ENCODE measurements at regions not wholly inside any gene's neighbourhood (a gene's known extent, or its start where the extent isn't known, plus 50 kb on each side); places are given as distances from the start of the nearest gene placed in this dataset.

DNA sequence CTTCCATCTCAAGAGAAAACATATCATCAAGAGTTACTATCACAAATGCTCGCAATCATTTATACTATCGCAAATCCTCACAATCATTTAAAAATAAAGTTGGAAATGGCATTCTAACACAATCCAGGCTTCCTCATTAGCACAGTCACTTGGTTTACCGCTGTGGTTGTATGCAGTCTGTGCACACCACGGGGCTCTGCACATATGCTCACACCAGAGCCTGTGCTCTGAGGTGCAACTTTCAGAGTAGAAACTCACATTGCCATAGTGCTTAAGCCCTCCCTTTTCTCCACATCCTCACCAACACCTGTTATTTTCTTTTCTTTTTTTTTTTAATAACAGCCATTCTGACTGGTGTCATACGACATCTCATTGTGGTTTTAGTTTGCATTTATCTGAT is 235.6 kb upstream of the KLF6 start:
- Histone ChIP-seq H3T11ph (ENCODE audit: low read length) (no peak overlapping the region), H4K91ac (ENCODE audit: insufficient read length, low read depth, low read length) (no peak overlapping the region), H2BK15ac (ENCODE audit: low read depth, low read length) (no peak overlapping the region), H3K27me3 (ENCODE audit: insufficient read depth, low read length) (no peaks in the 10 kb centered on the region; the same call in 1 of the 2 replicates), H3K79me2 (ENCODE audit: insufficient read depth, low read length) (no peaks in the 10 kb centered on the region), H2AK5ac (ENCODE audit: insufficient read length, low read length) (no peak overlapping the region), H2BK120ac (ENCODE audit: low read depth, low read length, poor library complexity, severe bottlenecking) (no peak overlapping the region), H3K23ac (ENCODE audit: insufficient read length, low read depth, low read length) (no peak overlapping the region), H2BK5ac (ENCODE audit: insufficient read length, low read length) (no peak overlapping the region), H3K4me1 (ENCODE audit: insufficient read depth, low read length) (peaks cover 3% of the 10 kb centered on the region; the same call in 1 of the 2 replicates), H4K20me1 (ENCODE audit: control insufficient read depth, insufficient read depth, insufficient read length) (no peaks in the 10 kb centered on the region), H3K56ac (ENCODE audit: insufficient read length, low read depth, low read length) (no peak overlapping the region), H2BK12ac (ENCODE audit: insufficient read length, low read depth, low read length) (no peak overlapping the region), H3K4ac (ENCODE audit: low read depth, low read length) (no peak overlapping the region), H3K9me3 (ENCODE audit: control insufficient read depth, low read depth, low read length) (no peaks in the 10 kb centered on the region), H3K18ac (ENCODE audit: insufficient read length, low read depth, low read length) (no peak overlapping the region), H3K79me1 (ENCODE audit: insufficient read depth, low read depth, low read length, poor library complexity, severe bottlenecking) (no peaks in the 10 kb centered on the region), H3K23me2 (ENCODE audit: insufficient read length, low read depth, low read length, poor library complexity, severe bottlenecking) (no peaks in the 10 kb centered on the region), H3K4me2 (ENCODE audit: insufficient read depth, insufficient read length, low read length) (no peak overlapping the region), H3K9ac (ENCODE audit: extremely low read depth, insufficient read length, low read length) (no peak overlapping the region), H4K8ac (replicated peaks; ENCODE audit: insufficient read length, low read depth, low read length) (no peak overlapping the region), H3K27ac (ENCODE audit: insufficient read length, low read depth, low read length) (no peak overlapping the region), H3K14ac (ENCODE audit: insufficient read depth, low read length) (no peak overlapping the region), H2BK20ac (ENCODE audit: low read depth, low read length, poor library complexity, severe bottlenecking) (no peak overlapping the region), H2AFZ (ENCODE audit: low read length) (no peak overlapping the region), H4K5ac (ENCODE audit: insufficient read length, low read depth, low read length) (no peak overlapping the region)
- no peaks in the 10 kb centered on the region for H3K36me3 Mint-ChIP-seq (ENCODE audit: insufficient read depth in 1 of 3, low read depth in 3 of 3)
- H3K9me3 Mint-ChIP-seq, result no peaks in the 10 kb centered on the region
- H3K4me3 Mint-ChIP-seq, result no peak overlapping the region
- 0 out of 7 replicates have a peak overlapping the region, but pooled peaks of 1 of the 3 experiments have one; percentile 46 for H3K27ac Mint-ChIP-seq
- no peak for DNase-seq
- no peak for TF ChIP-seq CTCF (conservative IDR thresholded peaks at IDR 0.05)
- H3K27me3 Mint-ChIP-seq (ENCODE audit: low read depth), result no peaks in the 10 kb centered on the region
- peaks cover 0 to 6% of the 10 kb centered on the region in 2 experiments; a peak in 2 of 4 replicates for H3K4me1 Mint-ChIP-seq
- 100% methylated on average over 2 of the region's 5 CpGs for WGBS (ENCODE audit: extremely low coverage, insufficient read length, low lambda C conversion rate)
